Breast epithelium (tissue), 3 donors: ENCODE measurements at regions not wholly inside any gene's neighbourhood (a gene's known extent, or its start where the extent isn't known, plus 50 kb on each side); places are given as distances from the start of the nearest gene placed in this dataset.

ENCODE experiments used
- CTCF ChIP-seq, 3 donors: fragments of 450-650 bp; IDR thresholded peaks; one replicate each; pipeline ENCODE4 v1.5.1; 2016 to 2017; ENCODE audit warnings: antibody characterized with exemption in 3 of 3, mild to moderate bottlenecking in 3 of 3, moderate library complexity in 3 of 3
- POLR2A ChIP-seq: fragments of 450-650 bp; IDR thresholded peaks from one replicate; pipeline ENCODE4 v1.6.1; 2016; ENCODE audit warnings: antibody characterized with exemption, mild to moderate bottlenecking, moderate library complexity

- TF ChIP-seq POLR2A (no peak), CTCF (IDR thresholded peaks at IDR 0.05) (no peak)
Observed at GRCh38 chrX:63128509-63128908, 222.6 kb downstream of the SPIN4 start.
